Activated CD4-positive, alpha-beta T cell treated with anti-CD3 and anti-CD28 coated beads, Interleukin-2, amount 50 U/mL, for 16 hours (primary cell): ENCODE measurements at regions not wholly inside any gene's neighbourhood (a gene's known extent, or its start where the extent isn't known, plus 50 kb on each side); places are given as distances from the start of the nearest gene placed in this dataset.
A peak's percentile ranks its signal among the peaks of the same experiment; 100 is the strongest.

Experiments
- DNase-seq: peaks from one replicate; pipeline ENCODE4 v3.0.0-alpha.2; 2020

- no peak for DNase-seq
Observed at GRCh38 chr5:8156706-8157105, 287.8 kb downstream of the MTRR start.

- DNase-seq, result no peak
Observed at GRCh38 chr5:8157320-8157822, 288.4 kb downstream of the MTRR start.

GRCh38 chr5:8176101-8176693 is 307.2 kb downstream of the MTRR start:
- DNase-seq, result no peak

- peak; percentile 52 for DNase-seq
Observed at GRCh38 chr5:8184455-8185063, 315.6 kb downstream of the MTRR start.

- no peak for DNase-seq
Observed at GRCh38 chr5:8185852-8186251, 316.9 kb downstream of the MTRR start.

- DNase-seq, result no peak
Observed at GRCh38 chr5:8188874-8189565, 320.1 kb downstream of the MTRR start.

- no peak for DNase-seq
Observed at GRCh38 chr5:8192840-8193239, 323.9 kb downstream of the MTRR start.

GRCh38 chr5:8196061-8196460 is 327.1 kb downstream of the MTRR start:
- no peak for DNase-seq

- DNase-seq, result no peak
Observed at GRCh38 chr5:8208307-8208706, 339.4 kb downstream of the MTRR start.

- no peak for DNase-seq
Observed at GRCh38 chr5:8209500-8209899, 340.6 kb downstream of the MTRR start.

- no peak for DNase-seq
Observed at GRCh38 chr5:8213701-8214240, 344.8 kb downstream of the MTRR start.

- no peak for DNase-seq
Observed at GRCh38 chr5:8216921-8217320, 348.0 kb downstream of the MTRR start.

GRCh38 chr5:8226148-8226547 is 357.2 kb downstream of the MTRR start:
- no peak for DNase-seq

GRCh38 chr5:8227112-8227511 is 358.2 kb downstream of the MTRR start:
- DNase-seq, result no peak

- no peak for DNase-seq
Observed at GRCh38 chr5:8229551-8229950, 360.6 kb downstream of the MTRR start.

GRCh38 chr5:8230868-8231267 is 361.9 kb downstream of the MTRR start:
- DNase-seq, result no peak

- DNase-seq, result no peak
Observed at GRCh38 chr5:8233479-8233878, 364.5 kb downstream of the MTRR start.

- DNase-seq, result no peak
Observed at GRCh38 chr5:8234179-8234770, 365.3 kb downstream of the MTRR start.

- DNase-seq, result no peak
Observed at GRCh38 chr5:8238080-8238479, 369.1 kb downstream of the MTRR start.

GRCh38 chr5:8239198-8239597 is 370.2 kb downstream of the MTRR start:
- DNase-seq, result no peak

GRCh38 chr5:8239646-8240045 is 370.7 kb downstream of the MTRR start:
- DNase-seq, result no peak

- DNase-seq, result no peak
Observed at GRCh38 chr5:8241076-8241475, 372.1 kb downstream of the MTRR start.

- DNase-seq, result no peak
Observed at GRCh38 chr5:8241558-8241957, 372.6 kb downstream of the MTRR start.
